Uterus (tissue), 3 donors: ENCODE measurements at regions not wholly inside any gene's neighbourhood (a gene's known extent, or its start where the extent isn't known, plus 50 kb on each side); places are given as distances from the start of the nearest gene placed in this dataset.
A peak's percentile ranks its signal among the peaks of the same experiment; 100 is the strongest.

Experiments
- DNase-seq, 2 donors: peaks; one replicate each; pipeline ENCODE4 v3.0.0-alpha.2; 2019 to 2020
- H3K27ac ChIP-seq, 2 donors: fragments of 200-600 bp; sonication (generic); 1 replicate in 1 of 2; 2 replicates in 1 of 2; pipeline ENCODE4 v1.5.1; 2016 to 2018
- H3K27me3 ChIP-seq, 2 donors: fragments of 200-600 bp; sonication (generic); one replicate each; pipeline ENCODE4 v1.5.1; 2018 to 2019; ENCODE audit warnings: control low read depth in 1 of 2
- H3K36me3 ChIP-seq, 2 donors: fragments of 200-600 bp; sonication (generic); one replicate each; pipeline ENCODE4 v1.5.1; 2019; ENCODE audit warnings: control low read depth in 1 of 2
- H3K4me1 ChIP-seq, 2 donors: fragments of 200-600 bp; sonication (generic); one replicate each; pipeline ENCODE4 v1.5.1; 2018 to 2019; ENCODE audit warnings: control low read depth in 1 of 2
- H3K4me3 ChIP-seq, 2 donors: fragments of 200-600 bp; sonication (generic); 1 replicate in 1 of 2; 2 replicates in 1 of 2; pipeline ENCODE4 v1.5.1; 2018 to 2019; ENCODE audit warnings: mild to moderate bottlenecking in 1 of 2
- H3K9me3 ChIP-seq, 2 donors: fragments of 200-600 bp; sonication (generic); one replicate each; pipeline ENCODE4 v1.5.1; 2019; ENCODE audit warnings: control low read depth in 1 of 2
- CTCF ChIP-seq, 4 experiments: fragments of 200-600 bp in 2 of 4; fragments of 450-650 bp in 2 of 4; sonication (generic) in 2 of 4; IDR thresholded peaks; one replicate each; pipeline ENCODE4 v1.5.1; 2016 to 2019; ENCODE audit warnings: antibody characterized with exemption in 4 of 4, mild to moderate bottlenecking in 2 of 4, moderate library complexity in 1 of 4
- POLR2A ChIP-seq, 2 donors: fragments of 450-650 bp; IDR thresholded peaks; one replicate each; pipeline ENCODE4 v1.6.1; 2016; ENCODE audit warnings: antibody characterized with exemption in 2 of 2, mild to moderate bottlenecking in 1 of 2, moderate library complexity in 1 of 2
- intact Hi-C: fragments of 100-400 bp; cut with DNase I; formaldehyde crosslinking; loops from one replicate; pipeline ENCODE4 v1.15.1; 2023; ENCODE audit warnings: low total_unique reads
- donor health status: DM: yes; HTN: yes; CAD: no.

GRCh38 chr21:35401476-35401875 lies 352.4 kb upstream of the RUNX1 start:
- H3K27ac ChIP-seq = no peak overlapping the region
- TF ChIP-seq POLR2A (IDR thresholded peaks at IDR 0.05) = no peak
- TF ChIP-seq CTCF (IDR thresholded peaks at IDR 0.05) = no peak
- no peaks in the 10 kb centered on the region for H3K9me3 ChIP-seq
- no peaks in the 10 kb centered on the region for H3K4me1 ChIP-seq
- no peaks in the 10 kb centered on the region for H3K36me3 ChIP-seq
- intact Hi-C loops = no loop called here
- no peak for DNase-seq
- H3K4me3 ChIP-seq = no peak overlapping the region
- no peaks in the 10 kb centered on the region for H3K27me3 ChIP-seq

- H3K27me3 ChIP-seq = no peaks in the 10 kb centered on the region
- intact Hi-C loops = no loop called here
- no peaks in the 10 kb centered on the region for H3K4me1 ChIP-seq
- H3K36me3 ChIP-seq = no peaks in the 10 kb centered on the region
- H3K27ac ChIP-seq = no peak overlapping the region
- TF ChIP-seq CTCF (IDR thresholded peaks at IDR 0.05) (peak in 3 of 4 experiments; percentile 27 to 57 (median 33)), POLR2A (IDR thresholded peaks at IDR 0.05) (no peak)
- no peaks in the 10 kb centered on the region for H3K9me3 ChIP-seq
- H3K4me3 ChIP-seq = no peak overlapping the region
- no peak for DNase-seq
Measured at GRCh38 chr21:35400233-35400939, 351.3 kb upstream of the RUNX1 start.

GRCh38 chr21:35399706-35400105 lies 350.6 kb upstream of the RUNX1 start:
- H3K27ac ChIP-seq = no peak overlapping the region
- no peaks in the 10 kb centered on the region for H3K36me3 ChIP-seq
- intact Hi-C loops = no loop called here
- H3K27me3 ChIP-seq = no peaks in the 10 kb centered on the region
- no peak overlapping the region for H3K4me3 ChIP-seq
- H3K4me1 ChIP-seq = no peaks in the 10 kb centered on the region
- H3K9me3 ChIP-seq = no peaks in the 10 kb centered on the region
- TF ChIP-seq CTCF (IDR thresholded peaks at IDR 0.05) = no peak
- TF ChIP-seq POLR2A (IDR thresholded peaks at IDR 0.05) = no peak
- no peak for DNase-seq

GRCh38 chr21:35399002-35399530 lies 350.0 kb upstream of the RUNX1 start:
- intact Hi-C loops = no loop called here
- Histone ChIP-seq H3K27ac (no peak overlapping the region), H3K9me3 (no peaks in the 10 kb centered on the region), H3K27me3 (no peaks in the 10 kb centered on the region), H3K36me3 (no peaks in the 10 kb centered on the region), H3K4me3 (no peak overlapping the region), H3K4me1 (no peaks in the 10 kb centered on the region)
- no peak for TF ChIP-seq POLR2A (IDR thresholded peaks at IDR 0.05)
- TF ChIP-seq CTCF (IDR thresholded peaks at IDR 0.05) = no peak
- DNase-seq = no peak

GRCh38 chr21:35398346-35398982 lies 349.4 kb upstream of the RUNX1 start:
- H3K4me1 ChIP-seq = no peaks in the 10 kb centered on the region
- no peaks in the 10 kb centered on the region for H3K9me3 ChIP-seq
- TF ChIP-seq CTCF (IDR thresholded peaks at IDR 0.05) = no peak
- no peak for TF ChIP-seq POLR2A (IDR thresholded peaks at IDR 0.05)
- H3K27ac ChIP-seq = no peak overlapping the region
- no peaks in the 10 kb centered on the region for H3K36me3 ChIP-seq
- no peak overlapping the region for H3K4me3 ChIP-seq
- H3K27me3 ChIP-seq = no peaks in the 10 kb centered on the region
- DNase-seq = no peak
- intact Hi-C loops = no loop called here
